K562 (cell line): ENCODE measurements at regions not wholly inside any gene's neighbourhood (a gene's known extent, or its start where the extent isn't known, plus 50 kb on each side); places are given as distances from the start of the nearest gene placed in this dataset.

Experiments
- ATAC-seq: fragments of 200-7000 bp; cut with Tn5 transposase; 3 replicates; pipeline ENCODE4 v1.9.1; 2020; ENCODE audit warnings: moderate library complexity
- BruUV-seq: library from RNA; stranded (reverse); fragments of 400-500 nt; replicated peaks from 2 replicates; lab custom pipeline; 2021; lab: Mats Ljungman, UMichigan
- CTCF ChIA-PET: fragments of 300-600 bp; formaldehyde crosslinking; extraction: SDS; loops from one replicate; lab custom pipeline; 2021; ENCODE audit warnings: low intra/inter-chr PET ratio; lab: Yijun Ruan, JAX
- POLR2A ChIA-PET: fragments of 300-600, 350-650 bp; sonication (Branson Sonifier 250); formaldehyde crosslinking; extraction: SDS; loops from one replicate; lab custom pipeline; 2021; ENCODE audit warnings: antibody characterized with exemption, inconsistent platforms; lab: Yijun Ruan, JAX
- DNase-seq, 4 experiments: peaks; one replicate each; pipeline versions ENCODE4 v3.0.0 to v3.0.0-alpha.2; 2011 to 2018; ENCODE audit warnings: low spot score in 3 of 4, mixed read lengths in 3 of 4; ENCODE audit errors: extremely low read depth in 1 of 4
- FAIRE-seq: peaks from 2 replicates; lab custom pipeline; 2011; peaks lifted over from hg19 to GRCh38; lab: Jason Lieb, UNC
- H2AFZ ChIP-seq: 2 replicates; pipeline ENCODE4 v1.6.0; 2011; ENCODE audit warnings: low read depth, low read length, control low read depth, inconsistent platforms
- H3K27ac ChIP-seq: fragments of 200-600 bp; 3 replicates; pipeline ENCODE4 v1.8.0; 2011; ENCODE audit warnings: low read depth, mild to moderate bottlenecking, control low read depth, inconsistent platforms, low read length, moderate library complexity, mixed read lengths; ENCODE audit errors: extremely low read depth
- H3K27me3 ChIP-seq, 2 experiments: fragments of 300-600 bp in 1 of 2; 2 replicates in 1 of 2; 3 replicates in 1 of 2; pipeline versions ENCODE4 v1.6.0 to v1.8.0; 2011; ENCODE audit warnings: inconsistent platforms in 2 of 2, low read length in 2 of 2, mild to moderate bottlenecking in 1 of 2, mixed read lengths in 1 of 2, moderate library complexity in 1 of 2; ENCODE audit not compliant: control insufficient read depth in 2 of 2, insufficient read depth in 2 of 2
- H3K36me3 ChIP-seq: fragments of 300-600 bp; 3 replicates; pipeline ENCODE4 v1.8.0; 2011; ENCODE audit warnings: mild to moderate bottlenecking, low read length, inconsistent platforms; ENCODE audit not compliant: control insufficient read depth, insufficient read depth
- H3K4me1 ChIP-seq, 2 experiments: fragments of 200-600 bp in 1 of 2; replicated peaks in 1 of 2; 2 replicates in 1 of 2; 3 replicates in 1 of 2; pipeline versions ENCODE4 v1.5.1 to v1.8.0; 2011; ENCODE audit warnings: inconsistent platforms in 2 of 2, low read length in 2 of 2, mild to moderate bottlenecking in 1 of 2, mixed read lengths in 1 of 2, moderate library complexity in 1 of 2; ENCODE audit not compliant: control insufficient read depth in 2 of 2, insufficient read depth in 2 of 2
- H3K4me2 ChIP-seq: 2 replicates; pipeline ENCODE4 v1.6.1; 2011; ENCODE audit warnings: low read length, control low read depth, inconsistent platforms, mixed read lengths; ENCODE audit not compliant: insufficient read depth
- H3K4me3 ChIP-seq: fragments of 200-600 bp; sonication (generic), shearing (Covaris generic); 2 replicates; pipeline ENCODE4 v1.5.1; 2016; ENCODE audit warnings: control low read depth, inconsistent platforms
- H3K79me2 ChIP-seq: fragments of 200-600 bp; 3 replicates; pipeline ENCODE4 v1.8.0; 2011; ENCODE audit warnings: low read length, inconsistent platforms; ENCODE audit not compliant: control insufficient read depth, insufficient read depth
- H3K9ac ChIP-seq, 2 experiments: 2 replicates each; pipeline versions ENCODE4 v1.6.0 to v1.6.1; 2011; ENCODE audit warnings: low read depth in 2 of 2, low read length in 2 of 2, control low read depth in 1 of 2, inconsistent platforms in 1 of 2, mild to moderate bottlenecking in 1 of 2, mixed read lengths in 1 of 2; ENCODE audit not compliant: insufficient read depth in 1 of 2
- H3K9me1 ChIP-seq: one replicate; pipeline ENCODE4 v1.6.0; 2011; ENCODE audit warnings: inconsistent platforms, mild to moderate bottlenecking, low read length, moderate library complexity; ENCODE audit not compliant: control insufficient read depth, insufficient read depth
- H3K9me3 ChIP-seq: replicated peaks from 2 replicates; pipeline ENCODE4 v1.5.1; 2011; ENCODE audit warnings: low read depth, low read length, inconsistent platforms; ENCODE audit not compliant: control insufficient read depth, insufficient read depth
- H4K20me1 ChIP-seq: replicated peaks from 2 replicates; pipeline ENCODE4 v1.6.1; 2011; ENCODE audit warnings: low read length, inconsistent platforms, mixed read lengths; ENCODE audit not compliant: control insufficient read depth, insufficient read depth
- ATF3 ChIP-seq, 2 experiments: fragments of 450-650 bp in 1 of 2; sonication (generic) in 1 of 2; formaldehyde crosslinking in 1 of 2; IDR thresholded peaks in 1 of 2; conservative IDR thresholded peaks in 1 of 2; 2 replicates each; pipeline versions ENCODE4 v1.6.1 to v1.8.1; 2016 to 2023; ENCODE audit warnings: mild to moderate bottlenecking in 2 of 2, moderate library complexity in 2 of 2, inconsistent platforms in 1 of 2, missing genetic modification reagents in 1 of 2
- DEAF1 ChIP-seq: fragments of 450-650 bp; formaldehyde crosslinking; IDR thresholded peaks from 2 replicates; pipeline ENCODE4 v1.4.0; 2020; ENCODE audit warnings: mild to moderate bottlenecking, moderate library complexity
- HDGF ChIP-seq: fragments of 450-650 bp; IDR thresholded peaks from 2 replicates; pipeline ENCODE4 v1.6.1; 2016
- NFRKB ChIP-seq: fragments of 450-650 bp; IDR thresholded peaks from 2 replicates; pipeline ENCODE4 v1.6.1; 2016; ENCODE audit warnings: low read depth
- RFX7 ChIP-seq: fragments of 250-450 bp; sonication (Bioruptor Pico); IDR thresholded peaks from 2 replicates; pipeline ENCODE4 v1.5.1; 2021; ENCODE audit warnings: mild to moderate bottlenecking
- SIN3B ChIP-seq: fragments of 450-650 bp; IDR thresholded peaks from 2 replicates; pipeline ENCODE4 v1.6.1; 2017; ENCODE audit warnings: low read depth, mild to moderate bottlenecking, moderate library complexity
- SIRT6 ChIP-seq: IDR thresholded peaks from one replicate; pipeline ENCODE4 v1.6.1; 2012; ENCODE audit warnings: low read depth, mild to moderate bottlenecking, control low read depth, inconsistent platforms, low read length, moderate library complexity
- SREBF2 ChIP-seq: sonication (generic); formaldehyde crosslinking; IDR thresholded peaks from 2 replicates; pipeline ENCODE4 v1.4.0; 2020; ENCODE audit warnings: mild to moderate bottlenecking, missing genetic modification reagents
- TRIM24 ChIP-seq, 2 experiments: fragments of 450-650 bp; IDR thresholded peaks; 2 replicates each; pipeline ENCODE4 v1.6.1; 2016
- ZNF24 ChIP-seq: fragments of 450-650 bp; IDR thresholded peaks from 2 replicates; pipeline ENCODE4 v1.6.1; 2016
- ZNF282 ChIP-seq: sonication (generic); formaldehyde crosslinking; IDR thresholded peaks from 2 replicates; pipeline ENCODE4 v1.8.1; 2023; ENCODE audit warnings: missing genetic modification reagents
- ZNF584 ChIP-seq: fragments of 200-800 bp; sonication (Bioruptor generic); IDR thresholded peaks from 2 replicates; pipeline ENCODE4 v1.6.1; 2016; ENCODE audit warnings: low read depth, mild to moderate bottlenecking, missing genetic modification characterization, missing compliant biosample characterization
- in situ Hi-C: fragments of 300-500 bp; cut with MboI; formaldehyde crosslinking; loops from 4 replicates; pipeline ENCODE4 v1.15.0; 2018; ENCODE audit warnings: inconsistent platforms, mixed read lengths
- intact Hi-C: fragments of 100-400 bp; cut with micrococcal nuclease; formaldehyde crosslinking; loops from 2 replicates; pipeline ENCODE4 v1.14.2; 2022
- TF ChIP-seq, protein P1 (sequence below): sonication (generic); formaldehyde crosslinking; IDR thresholded peaks from 2 replicates; pipeline ENCODE4 v1.9.0; 2022; ENCODE audit warnings: mild to moderate bottlenecking, missing genetic modification reagents
- TF ChIP-seq, protein P2 (sequence below): fragments of 250-450 bp; sonication (Bioruptor Pico); IDR thresholded peaks from 2 replicates; pipeline ENCODE4 v1.5.0; 2021; ENCODE audit warnings: mild to moderate bottlenecking, moderate library complexity
- TF ChIP-seq, protein P3 (sequence below): fragments of 450-650 bp; formaldehyde crosslinking; IDR thresholded peaks from 2 replicates; pipeline ENCODE4 v1.4.0; 2022; ENCODE audit warnings: missing genetic modification characterization

DNA sequence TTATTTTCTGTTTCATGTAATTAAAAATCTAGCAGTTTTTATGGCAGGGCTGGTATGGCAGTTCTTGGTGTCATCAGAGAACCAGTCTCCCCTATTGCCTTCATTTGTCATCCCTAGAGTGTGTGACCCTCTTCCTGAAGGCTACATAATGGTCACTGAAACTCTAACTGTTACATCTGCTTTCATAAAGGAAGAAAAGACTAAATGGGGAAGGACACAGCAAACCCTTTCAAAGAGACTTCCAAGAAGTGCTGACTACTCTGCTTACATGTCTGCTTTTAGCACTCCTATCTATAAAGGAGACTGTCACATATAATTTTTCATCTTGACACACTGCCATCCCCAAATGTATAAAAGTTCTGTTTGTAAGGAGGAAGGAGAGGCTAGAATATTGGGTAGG lies 105.9 kb upstream of the DIAPH2 start (continued):
- TF ChIP-seq SREBF2 (CRISPR knock-in tag): no peak
- no peak for TF ChIP-seq DEAF1

DNA sequence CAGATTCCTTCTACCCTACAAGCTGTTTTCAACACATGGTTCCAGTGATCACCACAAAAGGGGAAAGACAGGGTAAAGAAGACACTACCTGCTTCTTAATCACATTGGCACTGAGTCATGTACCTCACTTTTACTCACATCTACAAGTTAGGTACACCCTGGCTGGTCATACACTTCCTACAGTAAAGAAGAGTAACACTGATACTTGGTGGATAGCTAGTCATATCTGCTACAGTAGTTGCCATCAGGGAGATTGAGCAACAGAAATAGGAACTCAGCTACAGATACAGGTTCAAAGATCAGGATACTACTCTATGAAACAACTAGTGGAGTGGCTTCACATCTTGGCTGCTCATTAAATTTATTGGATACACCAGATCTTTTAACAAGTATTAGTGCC lies 105.4 kb upstream of the DIAPH2 start:
- no peak for ATAC-seq
- in situ Hi-C loops: no loop called here
- Histone ChIP-seq H3K9ac (no peak overlapping the region), H3K4me3 (no peak overlapping the region), H3K79me2 (no peaks in the 10 kb centered on the region), H3K4me1 (no peaks in the 10 kb centered on the region), H3K4me2 (no peak overlapping the region), H3K9me3 (no peaks in the 10 kb centered on the region), H3K9me1 (no peaks in the 10 kb centered on the region), H3K27ac (no peak overlapping the region), H2AFZ (no peak overlapping the region), H4K20me1 (no peaks in the 10 kb centered on the region), H3K27me3 (no peaks in the 10 kb centered on the region), H3K36me3 (no peaks in the 10 kb centered on the region)
- TF ChIP-seq, protein P1, sequence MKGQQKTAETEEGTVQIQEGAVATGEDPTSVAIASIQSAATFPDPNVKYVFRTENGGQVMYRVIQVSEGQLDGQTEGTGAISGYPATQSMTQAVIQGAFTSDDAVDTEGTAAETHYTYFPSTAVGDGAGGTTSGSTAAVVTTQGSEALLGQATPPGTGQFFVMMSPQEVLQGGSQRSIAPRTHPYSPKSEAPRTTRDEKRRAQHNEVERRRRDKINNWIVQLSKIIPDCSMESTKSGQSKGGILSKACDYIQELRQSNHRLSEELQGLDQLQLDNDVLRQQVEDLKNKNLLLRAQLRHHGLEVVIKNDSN (CRISPR knock-in tag): no peak
- no peak for TF ChIP-seq TRIM24 (IDR thresholded peaks at IDR 0.05)
- TF ChIP-seq, protein P2, sequence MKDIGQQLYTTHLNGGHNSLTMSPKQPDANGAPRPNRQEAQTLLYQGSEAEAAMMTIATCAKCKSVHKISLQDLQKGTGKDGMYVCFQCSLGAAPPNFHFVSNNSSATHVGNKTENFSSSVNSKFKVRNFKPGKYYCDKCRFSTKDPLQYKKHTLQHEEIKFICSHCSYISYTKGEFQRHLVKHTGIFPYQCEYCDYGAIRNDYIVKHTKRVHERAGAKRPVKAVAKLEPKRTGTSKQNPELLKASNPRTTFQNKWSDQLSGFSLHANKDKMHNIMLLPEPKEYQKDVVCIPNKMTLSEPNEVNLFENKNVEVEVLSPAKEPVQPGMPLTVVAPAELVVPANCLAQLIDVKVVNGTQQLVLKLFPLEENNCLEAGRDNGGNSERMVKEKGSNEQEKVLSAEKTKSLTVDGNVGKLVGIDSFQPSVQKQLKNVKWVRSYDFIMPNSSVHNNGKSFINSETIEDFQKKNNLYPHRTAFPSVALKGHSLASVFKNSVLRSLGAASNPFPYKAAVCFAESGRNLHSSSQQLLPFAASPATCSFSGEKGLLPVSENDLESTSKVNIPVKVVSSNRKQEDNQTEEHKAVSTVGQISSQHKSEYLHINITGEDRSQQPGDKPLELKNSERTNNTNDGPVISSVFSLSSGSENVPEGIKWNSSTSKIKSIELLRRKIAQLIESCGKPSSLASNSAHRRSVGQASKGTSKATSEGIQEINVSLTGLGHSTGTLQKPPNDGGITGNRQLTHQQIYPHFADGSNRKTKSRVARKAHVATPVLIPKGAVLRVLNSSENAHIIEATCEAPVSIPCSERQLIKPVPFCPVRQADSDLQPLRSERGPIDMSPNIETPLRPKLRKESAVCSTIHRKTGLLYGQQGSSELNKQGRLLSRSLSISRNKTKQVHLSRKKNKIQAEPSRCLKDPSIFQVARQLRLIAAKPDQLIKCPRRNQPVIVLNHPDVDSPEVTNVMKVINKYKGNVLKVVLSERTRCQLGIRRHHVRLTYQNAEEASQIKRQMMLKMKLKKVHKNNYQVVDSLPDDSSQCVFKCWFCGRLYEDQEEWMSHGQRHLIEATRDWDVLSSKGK (CRISPR knock-in tag): no peak
- TF ChIP-seq SIRT6: no peak
- no peak for TF ChIP-seq SIN3B
- no peak for TF ChIP-seq HDGF
- TF ChIP-seq ATF3 (IDR thresholded peaks at IDR 0.05): no peak
- TF ChIP-seq ATF3 (CRISPR knock-in tag; conservative IDR thresholded peaks at IDR 0.05): no peak
- no peak for TF ChIP-seq ZNF282 (CRISPR knock-in tag)
- no peak for TF ChIP-seq NFRKB
- no peak for TF ChIP-seq ZNF24
- TF ChIP-seq, protein P3, sequence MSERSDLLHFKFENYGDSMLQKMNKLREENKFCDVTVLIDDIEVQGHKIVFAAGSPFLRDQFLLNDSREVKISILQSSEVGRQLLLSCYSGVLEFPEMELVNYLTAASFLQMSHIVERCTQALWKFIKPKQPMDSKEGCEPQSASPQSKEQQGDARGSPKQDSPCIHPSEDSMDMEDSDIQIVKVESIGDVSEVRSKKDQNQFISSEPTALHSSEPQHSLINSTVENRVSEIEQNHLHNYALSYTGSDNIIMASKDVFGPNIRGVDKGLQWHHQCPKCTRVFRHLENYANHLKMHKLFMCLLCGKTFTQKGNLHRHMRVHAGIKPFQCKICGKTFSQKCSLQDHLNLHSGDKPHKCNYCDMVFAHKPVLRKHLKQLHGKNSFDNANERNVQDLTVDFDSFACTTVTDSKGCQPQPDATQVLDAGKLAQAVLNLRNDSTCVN (CRISPR knock-in tag): no peak
- no peak for TF ChIP-seq RFX7 (CRISPR knock-in tag)
- TF ChIP-seq ZNF584 (CRISPR knock-in tag): no peak
- POLR2A ChIA-PET: no interaction called here
- BruUV-seq: no TSS peak
- intact Hi-C loops: no loop called here
- FAIRE-seq: no peak
- CTCF ChIA-PET: no interaction called here
- DNase-seq: no peak
